Hepatocyte (in vitro differentiated cells): ENCODE measurements at regions not wholly inside any gene's neighbourhood (a gene's known extent, or its start where the extent isn't known, plus 50 kb on each side); places are given as distances from the start of the nearest gene placed in this dataset.

Source experiments
- EZH2 ChIP-seq: fragments of 200-600 bp; sonication (generic); IDR thresholded peaks from 2 replicates; pipeline ENCODE4 v1.6.1; 2016; ENCODE audit warnings: antibody characterized with exemption, mild to moderate bottlenecking, borderline replicate concordance
- EZH2phosphoT487 ChIP-seq: fragments of 200-600 bp; sonication (generic); IDR thresholded peaks from one replicate; pipeline ENCODE4 v1.6.1; 2018; ENCODE audit warnings: antibody characterized with exemption, mild to moderate bottlenecking, low read depth, moderate library complexity; ENCODE audit not compliant: unreplicated experiment, severe bottlenecking
- TF ChIP-seq, protein P1 (sequence below): fragments of 200-600 bp; sonication (generic); IDR thresholded peaks from 2 replicates; pipeline ENCODE4 v1.5.1; 2016; ENCODE audit warnings: antibody characterized with exemption, mild to moderate bottlenecking; ENCODE audit not compliant: poor library complexity

DNA sequence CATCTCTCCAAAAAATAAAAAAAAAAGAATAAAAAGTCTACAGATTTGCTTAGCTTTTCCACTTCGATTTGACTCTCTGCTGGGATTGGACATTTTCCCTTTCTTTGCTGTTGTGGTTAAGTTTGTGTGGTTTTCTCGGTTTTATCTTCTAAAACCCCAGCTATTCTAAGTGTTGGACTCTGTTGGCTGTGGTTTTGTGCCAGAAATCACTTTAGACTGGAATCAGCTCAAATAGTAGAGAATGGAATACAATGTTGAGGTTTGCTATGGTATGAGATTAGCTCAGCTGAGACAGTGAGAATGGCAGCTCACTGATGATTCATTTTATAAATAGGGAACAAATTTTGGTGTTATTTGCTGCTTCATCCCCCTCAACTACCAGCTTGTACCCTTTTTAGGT lies 116.0 kb downstream of the BUB3 start:
- TF ChIP-seq, protein P1, sequence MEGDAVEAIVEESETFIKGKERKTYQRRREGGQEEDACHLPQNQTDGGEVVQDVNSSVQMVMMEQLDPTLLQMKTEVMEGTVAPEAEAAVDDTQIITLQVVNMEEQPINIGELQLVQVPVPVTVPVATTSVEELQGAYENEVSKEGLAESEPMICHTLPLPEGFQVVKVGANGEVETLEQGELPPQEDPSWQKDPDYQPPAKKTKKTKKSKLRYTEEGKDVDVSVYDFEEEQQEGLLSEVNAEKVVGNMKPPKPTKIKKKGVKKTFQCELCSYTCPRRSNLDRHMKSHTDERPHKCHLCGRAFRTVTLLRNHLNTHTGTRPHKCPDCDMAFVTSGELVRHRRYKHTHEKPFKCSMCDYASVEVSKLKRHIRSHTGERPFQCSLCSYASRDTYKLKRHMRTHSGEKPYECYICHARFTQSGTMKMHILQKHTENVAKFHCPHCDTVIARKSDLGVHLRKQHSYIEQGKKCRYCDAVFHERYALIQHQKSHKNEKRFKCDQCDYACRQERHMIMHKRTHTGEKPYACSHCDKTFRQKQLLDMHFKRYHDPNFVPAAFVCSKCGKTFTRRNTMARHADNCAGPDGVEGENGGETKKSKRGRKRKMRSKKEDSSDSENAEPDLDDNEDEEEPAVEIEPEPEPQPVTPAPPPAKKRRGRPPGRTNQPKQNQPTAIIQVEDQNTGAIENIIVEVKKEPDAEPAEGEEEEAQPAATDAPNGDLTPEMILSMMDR: no peak
- TF ChIP-seq EZH2 (no peak), EZH2phosphoT487 (no peak)
